ENCODE measurements at regions not wholly inside any gene's neighbourhood (a gene's known extent, or its start where the extent isn't known, plus 50 kb on each side); places are given as distances from the start of the nearest gene placed in this dataset.

DNA sequence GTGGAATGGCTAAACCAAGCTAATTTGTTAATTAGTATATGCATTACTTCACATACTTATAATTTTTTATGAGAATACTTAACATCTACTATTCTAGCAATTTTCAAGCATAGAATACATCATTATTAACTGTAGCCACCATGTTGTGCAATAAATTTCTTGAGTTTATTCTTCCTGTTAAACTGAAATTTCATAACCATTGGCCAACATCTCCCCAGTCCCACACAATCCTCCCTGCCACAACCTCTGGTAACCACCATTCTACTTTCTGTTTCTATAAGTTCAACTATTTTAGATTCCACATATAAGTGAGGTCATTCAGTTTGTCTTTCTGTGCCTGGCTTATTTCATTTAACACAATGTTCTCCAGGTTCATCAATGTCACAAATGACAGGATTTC lies 208.5 kb downstream of the PPP4R3C start:
- TF ChIP-seq POLR2A (IDR thresholded peaks at IDR 0.05) (no peak), CTCF (IDR thresholded peaks at IDR 0.05) (no peak)
